Loucy (cell line): ENCODE measurements at regions not wholly inside any gene's neighbourhood (a gene's known extent, or its start where the extent isn't known, plus 50 kb on each side); places are given as distances from the start of the nearest gene placed in this dataset.

Source experiments
- H2AFZ ChIP-seq: fragments of 200-600 bp; sonication (generic); 2 replicates; pipeline ENCODE4 v1.6.0; 2016; ENCODE audit warnings: antibody characterized with exemption, mild to moderate bottlenecking, low read length, moderate library complexity
- H3F3A ChIP-seq: fragments of 200-600 bp; 2 replicates; pipeline ENCODE4 v1.6.0; 2016; ENCODE audit warnings: antibody characterized with exemption, low read depth, mild to moderate bottlenecking
- H3K27me3 ChIP-seq: fragments of 200-600 bp; sonication (generic); 2 replicates; pipeline ENCODE4 v1.6.1; 2014; ENCODE audit warnings: low read length, mild to moderate bottlenecking; ENCODE audit not compliant: insufficient read depth, poor library complexity, severe bottlenecking
- H3K36me3 ChIP-seq: fragments of 200-600 bp; sonication (generic); 2 replicates; pipeline ENCODE4 v1.6.1; 2016; ENCODE audit warnings: low read length; ENCODE audit not compliant: insufficient read depth
- H3K4me1 ChIP-seq: fragments of 200-600 bp; sonication (generic); 2 replicates; pipeline ENCODE4 v1.5.1; 2014; ENCODE audit warnings: low read length, mild to moderate bottlenecking; ENCODE audit not compliant: insufficient read depth, poor library complexity, severe bottlenecking
- H3K4me2 ChIP-seq: fragments of 200-600 bp; sonication (generic); 2 replicates; pipeline ENCODE4 v1.6.0; 2014; ENCODE audit warnings: antibody characterized with exemption, low read length, low read depth, mild to moderate bottlenecking; ENCODE audit not compliant: poor library complexity, severe bottlenecking
- H3K4me3 ChIP-seq: fragments of 200-600 bp; sonication (generic); 2 replicates; pipeline ENCODE4 v1.5.1; 2014; ENCODE audit warnings: low read length, mild to moderate bottlenecking, mixed read lengths; ENCODE audit not compliant: poor library complexity, severe bottlenecking
- H3K79me2 ChIP-seq: fragments of 200-600 bp; sonication (generic); 2 replicates; pipeline ENCODE4 v1.6.1; 2014; ENCODE audit warnings: low read length; ENCODE audit not compliant: insufficient read depth
- H3K9ac ChIP-seq: fragments of 200-600 bp; sonication (generic); 2 replicates; pipeline ENCODE4 v1.6.0; 2014; ENCODE audit warnings: mild to moderate bottlenecking, low read depth, low read length, moderate library complexity; ENCODE audit not compliant: poor library complexity, severe bottlenecking
- H3K9me2 ChIP-seq: fragments of 200-600 bp; sonication (generic); replicated peaks from 2 replicates; pipeline ENCODE4 v1.6.1; 2016; ENCODE audit warnings: low read depth, low read length, mixed read lengths
- H3K9me3 ChIP-seq: fragments of 200-600 bp; sonication (generic); 2 replicates; pipeline ENCODE4 v1.6.1; 2014; ENCODE audit warnings: mild to moderate bottlenecking, antibody characterized with exemption, low read length, low read depth; ENCODE audit not compliant: insufficient read depth
- H4K20me1 ChIP-seq: fragments of 200-600 bp; sonication (generic); 2 replicates; pipeline ENCODE4 v1.6.0; 2014; ENCODE audit warnings: antibody characterized with exemption, low read length, mild to moderate bottlenecking; ENCODE audit not compliant: insufficient read depth, poor library complexity, severe bottlenecking
- CTCF ChIP-seq: fragments of 200-600 bp; sonication (generic); conservative IDR thresholded peaks from 2 replicates; pipeline ENCODE4 v1.5.1; 2014; ENCODE audit warnings: mild to moderate bottlenecking, antibody characterized with exemption, low read length
- EZH2phosphoT487 ChIP-seq: fragments of 200-600 bp; IDR thresholded peaks from 2 replicates; pipeline ENCODE4 v1.6.1; 2018; ENCODE audit warnings: antibody characterized with exemption, mild to moderate bottlenecking, moderate library complexity, borderline replicate concordance

GRCh38 chr3:21902956-21903355 lies 151.9 kb upstream of the ZNF385D start:
- Histone ChIP-seq H2AFZ (no peak overlapping the region), H3K4me3 (no peak overlapping the region), H3K9me2 (no peaks in the 10 kb centered on the region), H3K9ac (no peak overlapping the region), H3K4me1 (no peaks in the 10 kb centered on the region), H3K27me3 (no peaks in the 10 kb centered on the region), H3K4me2 (no peak overlapping the region), H4K20me1 (no peaks in the 10 kb centered on the region), H3K36me3 (no peaks in the 10 kb centered on the region), H3K79me2 (no peaks in the 10 kb centered on the region), H3F3A (no peaks in the 10 kb centered on the region), H3K9me3 (no peaks in the 10 kb centered on the region)
- TF ChIP-seq CTCF (no peak), EZH2phosphoT487 (no peak)

GRCh38 chr3:21909096-21909495 lies 158.1 kb upstream of the ZNF385D start:
- Histone ChIP-seq H3K79me2 (no peaks in the 10 kb centered on the region), H3K4me3 (no peak overlapping the region), H3K9me2 (no peaks in the 10 kb centered on the region), H3F3A (no peaks in the 10 kb centered on the region), H3K9me3 (no peaks in the 10 kb centered on the region), H3K4me2 (no peak overlapping the region), H3K27me3 (no peaks in the 10 kb centered on the region), H2AFZ (no peak overlapping the region), H3K9ac (no peak overlapping the region), H4K20me1 (no peaks in the 10 kb centered on the region), H3K4me1 (no peaks in the 10 kb centered on the region), H3K36me3 (no peaks in the 10 kb centered on the region)
- TF ChIP-seq EZH2phosphoT487 (no peak), CTCF (no peak)

GRCh38 chr3:21912711-21913110 lies 161.7 kb upstream of the ZNF385D start:
- H3K27me3 ChIP-seq, result no peaks in the 10 kb centered on the region

More at GRCh38 chr3:21912711-21913110, 161.7 kb upstream of the ZNF385D start:
- H3K36me3 ChIP-seq, result no peaks in the 10 kb centered on the region
- no peaks in the 10 kb centered on the region for H3K79me2 ChIP-seq
- no peak overlapping the region for H2AFZ ChIP-seq
- no peaks in the 10 kb centered on the region for H3K4me1 ChIP-seq
- no peaks in the 10 kb centered on the region for H3K9me2 ChIP-seq
- TF ChIP-seq CTCF (no peak), EZH2phosphoT487 (no peak)
- no peaks in the 10 kb centered on the region for H3K9me3 ChIP-seq
- H3F3A ChIP-seq, result no peaks in the 10 kb centered on the region
- no peak overlapping the region for H3K4me3 ChIP-seq
- no peak overlapping the region for H3K9ac ChIP-seq
- no peak overlapping the region for H3K4me2 ChIP-seq
- no peaks in the 10 kb centered on the region for H4K20me1 ChIP-seq
